IPS-18c (cell line): ENCODE measurements at regions not wholly inside any gene's neighbourhood (a gene's known extent, or its start where the extent isn't known, plus 50 kb on each side); places are given as distances from the start of the nearest gene placed in this dataset.
A peak's percentile ranks its signal among the peaks of the same experiment; 100 is the strongest.
"Not testable (repeated sequence)": the region's sequence is repeated elsewhere in the genome, so short reads cannot be mapped to it uniquely, and the experiment has no call there.

Experiments used
- H3K4me3 ChIP-seq: 2 replicates; pipeline ENCODE4 v1.7.0; 2013; ENCODE audit warnings: low read depth, mild to moderate bottlenecking, low read length, moderate library complexity; ENCODE audit not compliant: insufficient read depth
- H3K9me3 ChIP-seq: one replicate; pipeline ENCODE4 v1.6.1; 2013; ENCODE audit warnings: mild to moderate bottlenecking, low read length, moderate library complexity; ENCODE audit not compliant: control insufficient read depth, insufficient read depth

- Histone ChIP-seq H3K4me3 (no peak overlapping the region), H3K9me3 (no peaks in the 10 kb centered on the region)
Measured at GRCh38 chr3:182651461-182651860, 141.8 kb upstream of the ATP11B start.

- not testable (repeated sequence) for H3K9me3 ChIP-seq, H3K4me3 ChIP-seq
Measured at GRCh38 chr3:182653065-182653464, 140.2 kb upstream of the ATP11B start.

DNA sequence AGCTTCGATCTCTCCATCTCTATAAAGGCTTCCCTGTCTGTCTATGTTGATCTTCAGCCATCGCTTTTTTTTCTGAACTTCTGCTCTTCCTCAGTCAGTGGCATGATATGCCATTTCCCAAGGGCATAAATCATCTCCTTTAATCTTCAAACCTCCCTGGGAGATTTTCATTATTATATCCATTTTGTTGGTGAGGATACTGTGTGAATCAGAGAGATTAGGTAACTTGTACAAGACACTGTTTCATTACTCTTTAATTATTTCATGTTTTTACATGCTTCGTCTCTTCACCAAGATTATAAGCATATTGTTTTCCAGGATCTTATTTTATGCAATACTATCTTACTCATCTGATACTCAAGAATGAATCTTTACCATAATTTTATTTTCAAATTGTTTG, 124.8 kb upstream of the ATP11B start:
- H3K9me3 ChIP-seq: no peaks in the 10 kb centered on the region
- H3K4me3 ChIP-seq: no peak overlapping the region

DNA sequence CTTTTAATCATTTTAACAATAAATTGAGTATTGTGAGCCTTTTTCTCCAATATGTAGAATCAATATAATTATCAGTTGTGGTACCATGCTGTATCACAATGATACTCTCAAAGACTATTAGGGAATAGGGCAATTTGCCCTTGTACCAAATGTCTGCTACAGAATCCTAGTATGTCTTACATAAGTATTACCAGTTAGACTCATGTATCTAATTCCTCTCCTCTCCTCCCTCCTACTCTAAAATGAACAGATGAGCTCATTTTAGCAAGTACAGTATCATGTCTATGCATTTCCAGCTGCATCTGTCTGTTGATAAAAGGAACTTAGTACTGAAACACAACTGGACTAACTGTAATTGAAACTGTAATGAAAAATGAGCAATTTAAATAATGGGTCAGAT, 124.3 kb upstream of the ATP11B start:
- no peak overlapping the region for H3K4me3 ChIP-seq
- H3K9me3 ChIP-seq: no peaks in the 10 kb centered on the region

GRCh38 chr3:182671541-182671940, 121.8 kb upstream of the ATP11B start:
- no peak overlapping the region for H3K4me3 ChIP-seq
- H3K9me3 ChIP-seq: no peaks in the 10 kb centered on the region

DNA sequence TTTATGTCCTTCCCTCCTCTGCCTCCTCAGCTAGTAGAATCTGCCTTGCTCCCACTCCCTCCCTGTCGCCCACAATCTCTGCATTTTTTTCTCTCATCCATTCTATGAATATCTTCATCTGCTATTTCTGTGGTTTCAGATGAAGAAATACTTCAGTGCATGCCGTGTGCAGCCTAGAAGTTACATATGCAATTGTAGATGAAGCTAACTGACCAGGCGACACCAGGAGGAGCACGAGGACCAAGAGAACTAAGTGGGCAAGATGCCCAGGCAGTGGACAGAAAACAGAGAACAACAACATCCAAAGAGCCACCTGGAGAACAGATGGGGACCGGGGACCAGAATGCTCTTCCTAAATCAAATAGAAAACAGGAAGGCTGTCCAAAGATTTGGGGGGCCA, 121.4 kb upstream of the ATP11B start:
- Histone ChIP-seq H3K9me3 (no peaks in the 10 kb centered on the region), H3K4me3 (no peak overlapping the region)

DNA sequence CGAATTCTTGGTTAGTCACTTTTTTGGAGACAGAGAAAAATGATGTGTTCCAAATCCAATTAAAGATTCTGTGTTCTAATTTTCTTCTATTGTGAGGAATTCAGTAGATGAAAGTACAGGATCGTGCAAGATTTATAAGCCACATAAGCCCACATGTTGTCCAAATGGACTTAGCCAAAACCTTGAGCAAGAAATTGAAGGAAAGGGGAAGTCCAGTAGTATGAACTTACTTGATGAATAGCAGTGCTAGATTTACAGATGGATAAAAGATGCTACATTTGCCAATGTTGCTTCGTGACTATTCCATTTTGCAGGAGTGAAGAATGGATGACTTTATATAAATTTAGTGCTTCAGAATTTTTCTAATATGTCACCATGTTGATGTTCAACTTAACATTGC, 120.0 kb upstream of the ATP11B start:
- Histone ChIP-seq H3K9me3 (no peaks in the 10 kb centered on the region), H3K4me3 (no peak overlapping the region)

DNA sequence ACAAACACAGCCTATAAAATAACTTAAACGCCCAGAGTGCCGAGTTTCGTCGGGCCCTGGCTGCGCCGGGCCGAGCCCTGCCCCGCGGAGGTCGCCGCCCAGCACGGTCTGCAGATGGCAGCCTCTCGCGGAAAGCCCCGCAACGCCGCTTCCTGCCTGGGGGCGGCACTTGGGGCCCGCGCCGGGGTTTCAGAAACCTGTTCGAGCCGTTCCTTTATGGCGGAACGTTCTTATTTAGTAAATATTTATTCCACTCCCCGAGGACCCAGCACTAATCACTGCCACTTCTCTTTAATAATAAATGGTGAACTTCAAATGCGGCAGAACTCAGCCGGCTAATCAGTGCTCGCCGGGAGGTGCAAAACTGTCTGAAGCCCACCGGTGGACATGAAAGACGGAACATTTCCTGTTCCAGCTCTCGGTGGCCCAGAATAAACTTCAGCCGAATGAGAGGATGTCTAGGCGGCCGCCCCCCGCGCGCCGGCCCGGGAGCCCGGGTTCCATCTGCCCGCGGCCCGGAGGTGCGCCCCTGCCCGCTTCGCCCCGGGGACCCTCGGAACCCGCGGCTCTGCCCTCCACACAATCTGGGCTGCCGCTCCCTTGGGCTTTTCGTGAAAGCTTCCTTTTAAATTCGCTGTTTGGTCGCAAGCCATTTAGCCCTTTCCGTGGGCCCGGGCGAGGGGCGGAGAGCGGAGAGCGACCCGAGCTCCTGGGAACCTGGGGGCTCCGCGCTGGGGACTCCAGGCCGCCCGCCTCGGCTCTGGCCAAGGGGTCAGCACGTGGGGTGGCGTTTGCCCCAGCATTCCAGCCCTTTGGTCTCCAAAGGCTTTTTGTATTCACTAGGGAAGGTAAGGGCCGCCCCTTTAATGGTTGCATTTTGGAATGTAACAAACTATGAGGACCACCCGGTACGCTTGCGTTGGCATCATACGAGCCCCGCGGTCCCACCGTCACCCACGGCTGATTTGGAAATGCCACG, 110.8 kb upstream of the ATP11B start:
- Histone ChIP-seq H3K4me3 (peak overlapping the region; percentile 68), H3K9me3 (no peaks in the 10 kb centered on the region)

DNA sequence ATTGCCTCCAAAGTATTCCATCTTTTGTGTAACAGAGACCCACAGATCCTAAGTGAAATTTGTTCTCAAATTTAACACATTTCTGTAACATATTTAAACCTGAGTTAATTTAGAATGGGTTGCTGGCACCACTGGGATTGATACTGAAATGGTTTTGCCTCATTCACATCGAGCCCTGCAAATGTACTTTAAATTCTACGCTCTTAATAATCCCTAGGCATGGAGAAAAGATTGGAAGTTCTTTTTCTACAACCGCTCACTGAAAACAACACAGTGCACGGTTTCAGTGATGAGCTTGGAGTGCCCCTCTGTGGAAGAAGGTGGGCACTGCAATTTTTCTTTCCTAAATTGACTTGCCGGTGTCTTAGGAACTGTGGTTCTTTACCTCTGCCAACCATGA, 109.9 kb upstream of the ATP11B start:
- H3K9me3 ChIP-seq: no peaks in the 10 kb centered on the region
- H3K4me3 ChIP-seq: no peak overlapping the region; the same call in 1 of the 2 replicates

DNA sequence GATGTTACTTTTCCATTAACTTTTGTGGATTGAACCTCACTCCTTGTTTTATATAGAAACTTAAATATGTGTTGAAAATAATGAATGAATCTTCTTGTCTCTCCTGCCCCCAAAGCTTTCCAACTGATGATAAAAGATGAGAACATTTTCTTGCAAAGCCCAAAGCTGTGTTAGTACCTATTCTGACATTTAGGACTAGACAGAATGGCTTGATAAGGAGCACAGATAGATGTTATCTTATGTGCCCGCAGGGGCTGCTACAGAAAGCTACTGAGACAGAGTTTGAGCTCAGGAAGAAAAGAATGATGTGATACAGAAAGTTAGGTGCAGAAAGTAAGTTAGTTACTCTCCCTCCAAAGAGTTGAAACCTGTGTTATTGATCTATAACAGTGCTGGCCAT, 109.4 kb upstream of the ATP11B start:
- Histone ChIP-seq H3K4me3 (no peak overlapping the region), H3K9me3 (no peaks in the 10 kb centered on the region)

DNA sequence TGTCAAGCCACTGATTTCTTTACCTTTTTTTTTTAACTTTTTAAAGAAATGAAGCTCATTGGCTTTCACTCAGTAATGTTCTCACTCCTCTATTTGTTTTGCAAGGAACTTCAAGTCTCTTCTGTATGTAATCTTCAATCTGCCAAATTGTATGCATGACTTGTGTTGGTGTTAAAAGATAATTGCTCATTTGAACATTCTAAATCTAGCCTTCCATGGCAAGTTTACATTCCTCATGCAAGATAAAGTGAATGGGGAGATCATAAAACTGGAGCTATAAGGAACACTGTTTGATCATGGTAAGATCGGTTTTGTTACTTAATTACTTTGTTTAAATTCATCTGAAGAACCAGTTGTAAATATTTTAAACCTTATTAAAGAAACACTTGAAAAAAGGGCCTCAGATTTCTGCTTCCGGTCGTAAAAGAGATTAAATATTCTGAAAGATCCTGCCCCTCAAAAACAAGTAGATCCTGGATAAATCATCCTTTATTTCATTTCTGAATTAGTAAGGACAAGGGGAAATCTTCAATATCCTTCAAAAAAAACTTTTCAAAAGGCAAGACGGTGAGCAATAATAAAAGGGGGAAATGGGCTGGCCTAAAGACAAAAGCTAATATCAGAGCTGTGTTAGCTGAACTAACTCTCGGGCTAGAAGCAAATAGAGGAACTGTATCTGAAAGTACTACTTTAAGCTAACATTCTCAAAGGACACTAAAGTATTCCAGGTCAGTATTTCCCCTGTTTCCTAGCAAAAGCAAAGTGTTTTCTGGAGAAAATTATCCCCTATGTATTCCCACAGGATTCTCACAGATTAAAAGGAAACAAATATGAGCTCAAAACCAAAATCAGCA, 107.0 kb upstream of the ATP11B start:
- H3K9me3 ChIP-seq: no peaks in the 10 kb centered on the region
- H3K4me3 ChIP-seq: no peak overlapping the region

- no peak overlapping the region for H3K4me3 ChIP-seq
- H3K9me3 ChIP-seq: no peaks in the 10 kb centered on the region
Measured at GRCh38 chr3:182690172-182690571, 103.1 kb upstream of the ATP11B start.

GRCh38 chr3:182692021-182692420, 101.3 kb upstream of the ATP11B start:
- H3K9me3 ChIP-seq: no peaks in the 10 kb centered on the region

DNA sequence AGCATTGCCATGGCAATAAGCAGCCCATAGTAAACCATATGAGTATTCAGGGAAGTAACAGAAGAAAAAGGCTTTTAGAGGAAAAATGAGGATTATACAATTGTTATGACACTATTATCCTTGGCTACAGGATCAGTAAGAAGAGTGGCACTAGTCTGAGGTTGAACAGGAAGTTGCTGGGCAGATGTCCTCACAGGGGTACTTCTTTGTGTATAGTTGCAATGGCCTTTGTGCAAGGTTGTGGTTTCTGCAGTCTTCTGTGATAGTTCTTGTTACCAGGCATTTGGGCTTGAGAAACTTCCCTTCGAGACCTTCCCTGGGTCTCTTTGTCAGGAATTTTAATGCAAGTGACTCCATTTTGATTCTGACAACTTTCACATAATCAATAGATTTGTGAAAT, 100.6 kb upstream of the ATP11B start:
- H3K9me3 ChIP-seq: no peaks in the 10 kb centered on the region

More at GRCh38 chr3:182692021-182692420, 101.3 kb upstream of the ATP11B start:
- H3K4me3 ChIP-seq: no peak overlapping the region

DNA sequence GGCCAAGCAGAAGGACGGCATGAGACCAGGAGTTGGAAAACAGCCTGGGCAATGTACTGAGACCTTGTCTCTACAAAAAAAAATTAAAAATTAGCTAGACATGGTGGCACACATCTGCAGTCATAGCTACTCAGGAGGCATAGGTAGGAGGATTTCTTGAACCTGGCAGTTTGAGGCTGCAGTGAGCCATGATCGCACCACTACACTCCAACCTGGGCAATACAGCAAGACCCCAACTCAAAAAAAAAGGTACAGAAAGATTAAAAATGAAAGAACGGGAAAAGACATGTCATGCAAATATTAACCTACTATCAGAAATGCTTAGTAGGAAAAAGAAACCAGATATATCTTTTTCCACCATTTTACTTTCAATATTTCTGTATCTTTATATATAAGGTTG, 99.6 kb upstream of the ATP11B start:
- no peak overlapping the region for H3K4me3 ChIP-seq

More for the DNA sequence above, 100.6 kb upstream of the ATP11B start:
- no peak overlapping the region for H3K4me3 ChIP-seq

DNA sequence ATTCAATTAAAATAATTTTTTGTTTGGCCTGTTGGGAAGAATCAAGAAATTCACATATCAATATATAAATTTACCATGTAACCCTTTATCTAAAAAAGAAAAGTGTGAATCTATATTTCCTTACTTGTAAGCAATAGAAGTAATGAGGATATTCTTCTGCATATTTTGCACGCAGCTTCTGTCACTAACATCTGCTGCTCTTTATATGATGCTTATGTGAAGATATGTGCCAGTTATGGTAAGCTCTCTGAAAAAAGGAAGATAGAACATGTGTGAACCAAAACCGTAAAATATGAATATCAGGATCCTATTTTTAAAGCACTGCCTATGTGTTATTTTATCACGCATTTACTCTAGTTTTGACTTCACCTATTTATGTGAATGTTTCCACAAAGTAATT, 96.4 kb upstream of the ATP11B start:
- Histone ChIP-seq H3K4me3 (no peak overlapping the region), H3K9me3 (no peaks in the 10 kb centered on the region)

More for the DNA sequence above, 99.6 kb upstream of the ATP11B start:
- no peaks in the 10 kb centered on the region for H3K9me3 ChIP-seq

GRCh38 chr3:182697345-182697919, 95.9 kb upstream of the ATP11B start:
- no peak overlapping the region for H3K4me3 ChIP-seq
- H3K9me3 ChIP-seq: no peaks in the 10 kb centered on the region
